Natural killer cell (primary cell): ENCODE measurements at regions not wholly inside any gene's neighbourhood (a gene's known extent, or its start where the extent isn't known, plus 50 kb on each side); places are given as distances from the start of the nearest gene placed in this dataset.

Experiments
- ATAC-seq, 3 donors: fragments of 150-1000 bp in 2 of 3; fragments of 200-7000 bp in 1 of 3; cut with Tn5 transposase; 1 replicate in 1 of 3; 2 replicates in 2 of 3; pipeline ENCODE4 v1.10.0; 2021; ENCODE audit warnings: mild to moderate bottlenecking in 2 of 3, moderate library complexity in 2 of 3
- DNase-seq, 2 donors: peaks; one replicate each; pipeline versions ENCODE4 v3.0.0 to v3.0.0-alpha.2; 2013 to 2021; ENCODE audit warnings: mixed read lengths in 1 of 2
- H3K27ac ChIP-seq: one replicate; pipeline ENCODE4 v1.5.1; 2013; ENCODE audit warnings: mild to moderate bottlenecking, low read length
- H3K27me3 ChIP-seq: one replicate; pipeline ENCODE4 v1.6.1; 2013; ENCODE audit warnings: low read length; ENCODE audit not compliant: control insufficient read depth, insufficient read depth
- H3K36me3 ChIP-seq: one replicate; pipeline ENCODE4 v1.6.1; 2013; ENCODE audit warnings: low read length; ENCODE audit not compliant: control insufficient read depth, insufficient read depth
- H3K4me1 ChIP-seq: one replicate; pipeline ENCODE4 v1.6.1; 2013; ENCODE audit warnings: low read length; ENCODE audit not compliant: control insufficient read depth, insufficient read depth
- H3K4me3 ChIP-seq: one replicate; pipeline ENCODE4 v1.5.1; 2013; ENCODE audit warnings: low read length
- H3K9me3 ChIP-seq: one replicate; pipeline ENCODE4 v1.6.1; 2013; ENCODE audit warnings: low read length; ENCODE audit not compliant: control insufficient read depth, insufficient read depth
- H3K27ac Mint-ChIP-seq, 2 donors: one replicate each; pipeline ENCODE4 v1.8.0; 2022; ENCODE audit warnings: mild to moderate bottlenecking in 2 of 2, mixed read lengths in 2 of 2, moderate library complexity in 1 of 2
- H3K27me3 Mint-ChIP-seq, 2 donors: one replicate each; pipeline ENCODE4 v1.8.0; 2022; ENCODE audit warnings: low read depth in 2 of 2, mixed read lengths in 2 of 2
- H3K36me3 Mint-ChIP-seq: one replicate; pipeline ENCODE4 v1.8.0; 2022; ENCODE audit warnings: mixed read lengths
- H3K4me1 Mint-ChIP-seq, 2 donors: one replicate each; pipeline ENCODE4 v1.8.0; 2022; ENCODE audit warnings: mixed read lengths in 2 of 2
- H3K4me3 Mint-ChIP-seq: one replicate; pipeline ENCODE4 v1.8.0; 2022; ENCODE audit warnings: mild to moderate bottlenecking, moderate library complexity, mixed read lengths
- H3K9me3 Mint-ChIP-seq, 2 donors: one replicate each; pipeline ENCODE4 v1.8.0; 2022; ENCODE audit warnings: mixed read lengths in 2 of 2
- CTCF ChIP-seq: fragments of 200-600 bp; IDR thresholded peaks from one replicate; pipeline ENCODE4 v1.8.0; 2022; ENCODE audit warnings: antibody characterized with exemption
- WGBS: methylation state at CpG from one replicate; pipeline ENCODE4 v1.1.7; 2013; ENCODE audit warnings: missing lambda C conversion rate; ENCODE audit not compliant: insufficient coverage; 5-methylcytosine and 5-hydroxymethylcytosine counted together
- intact Hi-C: fragments of 100-400 bp; cut with micrococcal nuclease; formaldehyde crosslinking; loops from one replicate; pipeline ENCODE4 v1.14.2; 2022

- Histone ChIP-seq H3K27me3 (no peaks in the 10 kb centered on the region), H3K27ac (no peak overlapping the region), H3K9me3 (no peaks in the 10 kb centered on the region), H3K4me1 (no peaks in the 10 kb centered on the region), H3K4me3 (no peak overlapping the region), H3K36me3 (no peaks in the 10 kb centered on the region)
- H3K27ac Mint-ChIP-seq = no peak overlapping the region
- H3K9me3 Mint-ChIP-seq = peaks cover 2 to 3% of the 10 kb centered on the region in 2 donors
- no peak overlapping the region for H3K4me3 Mint-ChIP-seq
- no peaks in the 10 kb centered on the region for H3K36me3 Mint-ChIP-seq
- no CpG with 5 or more reads among the region's 2 CpGs for WGBS
- DNase-seq = no peak
- ATAC-seq = no peak
- H3K27me3 Mint-ChIP-seq = no peaks in the 10 kb centered on the region
- no peak for TF ChIP-seq CTCF
- H3K4me1 Mint-ChIP-seq = no peaks in the 10 kb centered on the region
- intact Hi-C loops = no loop called here
Observed at GRCh38 chrX:94511564-94511963, 837.6 kb downstream of the FAM133A start.

DNA sequence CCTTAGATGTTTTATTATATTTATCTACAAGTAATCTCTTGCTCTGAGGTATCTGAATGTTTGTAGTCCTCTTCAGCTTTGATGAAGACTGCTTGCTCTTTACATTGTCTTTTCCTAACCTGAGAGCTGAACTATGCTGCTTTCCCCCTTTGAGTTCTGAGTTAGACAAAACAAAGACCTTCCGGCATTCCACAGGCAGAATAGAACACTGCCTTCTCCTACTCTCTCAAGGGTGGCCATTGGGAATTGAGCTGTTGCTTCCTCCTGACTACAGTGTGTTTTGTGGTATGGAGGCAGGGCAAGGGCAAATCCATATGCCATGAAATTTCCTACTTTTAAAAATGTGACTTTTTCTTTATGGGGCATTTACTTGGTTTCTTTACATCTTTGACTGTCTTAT lies 841.0 kb downstream of the FAM133A start:
- H3K9me3 Mint-ChIP-seq = peaks cover 2 to 7% of the 10 kb centered on the region in 2 donors
- intact Hi-C loops = no loop called here
- Histone ChIP-seq H3K4me1 (no peaks in the 10 kb centered on the region), H3K36me3 (no peaks in the 10 kb centered on the region), H3K27ac (no peak overlapping the region), H3K27me3 (no peaks in the 10 kb centered on the region), H3K4me3 (no peak overlapping the region), H3K9me3 (no peaks in the 10 kb centered on the region)
- no peak overlapping the region for H3K27ac Mint-ChIP-seq
- no peaks in the 10 kb centered on the region for H3K36me3 Mint-ChIP-seq
- no peak overlapping the region for H3K4me3 Mint-ChIP-seq
- WGBS = 80% methylated on average over 1 of the region's 1 CpG
- no peaks in the 10 kb centered on the region for H3K27me3 Mint-ChIP-seq
- H3K4me1 Mint-ChIP-seq = no peaks in the 10 kb centered on the region
- TF ChIP-seq CTCF = no peak
- no peak for ATAC-seq
- DNase-seq = no peak

DNA sequence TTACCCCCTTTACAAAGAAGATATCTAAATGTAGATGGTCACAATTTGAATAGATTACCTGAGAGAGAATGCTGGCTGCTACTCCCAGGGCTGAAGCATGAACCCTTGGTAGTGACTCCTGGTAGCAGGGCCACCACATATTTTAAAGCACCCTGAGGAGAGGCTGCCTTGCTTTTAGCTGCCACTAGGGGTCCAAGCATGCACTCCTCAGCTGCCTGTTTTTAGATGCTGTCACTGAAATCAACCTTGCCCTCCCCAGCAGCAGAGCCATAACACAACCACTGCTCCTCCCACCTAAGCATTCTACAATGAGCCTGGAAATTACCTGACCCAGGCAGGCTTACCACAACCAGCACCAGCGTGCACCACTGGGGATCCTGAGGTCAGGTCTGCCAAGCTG lies 850.9 kb downstream of the FAM133A start:
- H3K4me3 ChIP-seq = no peak overlapping the region
- H3K36me3 Mint-ChIP-seq = peaks cover 5% of the 10 kb centered on the region
- no peaks in the 10 kb centered on the region for H3K4me1 Mint-ChIP-seq
- H3K27me3 Mint-ChIP-seq = no peaks in the 10 kb centered on the region
- intact Hi-C loops = no loop called here
- H3K27ac ChIP-seq = no peak overlapping the region
- H3K36me3 ChIP-seq = no peaks in the 10 kb centered on the region
- H3K27me3 ChIP-seq = no peaks in the 10 kb centered on the region
- H3K4me3 Mint-ChIP-seq = no peak overlapping the region
- no peaks in the 10 kb centered on the region for H3K9me3 ChIP-seq
- DNase-seq = no peak
- no peak overlapping the region for H3K27ac Mint-ChIP-seq
- no peak for ATAC-seq
- WGBS = 38% methylated on average over 1 of the region's 1 CpG
- no peak for TF ChIP-seq CTCF
- peaks cover 0 to 10% of the 10 kb centered on the region in 2 donors for H3K9me3 Mint-ChIP-seq
- H3K4me1 ChIP-seq = no peaks in the 10 kb centered on the region

GRCh38 chrX:94545722-94546121 lies 871.7 kb downstream of the FAM133A start:
- no peaks in the 10 kb centered on the region for H3K36me3 ChIP-seq
- Mint-ChIP-seq H3K27ac (no peak overlapping the region), H3K4me3 (no peak overlapping the region), H3K27me3 (no peaks in the 10 kb centered on the region), H3K36me3 (no peaks in the 10 kb centered on the region), H3K9me3 (peaks cover 2 to 7% of the 10 kb centered on the region in 2 donors), H3K4me1 (no peaks in the 10 kb centered on the region)
- H3K27ac ChIP-seq = no peak overlapping the region
- DNase-seq (no peak), ATAC-seq (no peak)
- no peak for TF ChIP-seq CTCF
- H3K4me1 ChIP-seq = no peaks in the 10 kb centered on the region
- 0% methylated on average over 1 of the region's 2 CpGs for WGBS
- H3K4me3 ChIP-seq = no peak overlapping the region
- intact Hi-C loops = no loop called here
- H3K27me3 ChIP-seq = no peaks in the 10 kb centered on the region
- H3K9me3 ChIP-seq = no peaks in the 10 kb centered on the region
